ENCODE measurements at regions not wholly inside any gene's neighbourhood (a gene's known extent, or its start where the extent isn't known, plus 50 kb on each side); places are given as distances from the start of the nearest gene placed in this dataset.

- no peaks in the 10 kb centered on the region for H3K36me3 ChIP-seq (ENCODE audit: insufficient read depth, low read length)
- no peak overlapping the region for H3K4me3 ChIP-seq (ENCODE audit: low read depth, low read length, poor library complexity, severe bottlenecking)
- H3K4me2 ChIP-seq (ENCODE audit: low read length) = no peak overlapping the region
Observed at GRCh38 chr15:85318048-85318731, 62.2 kb upstream of the AKAP13 start.

GRCh38 chr15:85318732-85319076 lies 61.7 kb upstream of the AKAP13 start:
- no peak overlapping the region for H3K4me2 ChIP-seq (ENCODE audit: low read length)
- TF ChIP-seq EZH2 (IDR thresholded peaks at IDR 0.05; ENCODE audit: borderline replicate concordance, low read length) (no peak), CTCF (IDR thresholded peaks at IDR 0.05; ENCODE audit: low read length) (no peak)

More at GRCh38 chr15:85318048-85318731, 62.2 kb upstream of the AKAP13 start:
- TF ChIP-seq CTCF (IDR thresholded peaks at IDR 0.05; ENCODE audit: low read length) (peak; percentile 35; the same call in 1 of the 2 replicates), EZH2 (IDR thresholded peaks at IDR 0.05; ENCODE audit: borderline replicate concordance, low read length) (no peak)
- Histone ChIP-seq H3K4me1 (ENCODE audit: insufficient read depth, low read length, severe bottlenecking) (peaks cover 5% of the 10 kb centered on the region), H3K9me2 (ENCODE audit: low read depth, low read length) (no peaks in the 10 kb centered on the region), H4K20me1 (ENCODE audit: insufficient read depth, low read length) (no peaks in the 10 kb centered on the region), H3K9ac (ENCODE audit: low read length) (no peak overlapping the region), H3K79me2 (ENCODE audit: insufficient read depth, low read length) (no peaks in the 10 kb centered on the region), H3K27ac (ENCODE audit: low read depth, low read length, poor library complexity, severe bottlenecking) (no peak overlapping the region), H3K27me3 (ENCODE audit: insufficient read depth, low read length) (no peaks in the 10 kb centered on the region), H3F3A (ENCODE audit: insufficient read depth, low read length) (no peaks in the 10 kb centered on the region), H3K9me3 (ENCODE audit: low read length) (no peaks in the 10 kb centered on the region), H2AFZ (ENCODE audit: low read length) (no peak overlapping the region)

GRCh38 chr15:85324202-85324601 lies 56.2 kb upstream of the AKAP13 start:
- no peaks in the 10 kb centered on the region for H3K9me2 ChIP-seq (ENCODE audit: low read depth, low read length)
- no peak overlapping the region for H2AFZ ChIP-seq (ENCODE audit: low read length)
- no peak overlapping the region for H3K9ac ChIP-seq (ENCODE audit: low read length)
- no peaks in the 10 kb centered on the region for H3K36me3 ChIP-seq (ENCODE audit: insufficient read depth, low read length)
- no peaks in the 10 kb centered on the region for H3F3A ChIP-seq (ENCODE audit: insufficient read depth, low read length)
- no peaks in the 10 kb centered on the region for H3K27me3 ChIP-seq (ENCODE audit: insufficient read depth, low read length)
- H4K20me1 ChIP-seq (ENCODE audit: insufficient read depth, low read length) = no peaks in the 10 kb centered on the region
- no peaks in the 10 kb centered on the region for H3K9me3 ChIP-seq (ENCODE audit: low read length)
- no peaks in the 10 kb centered on the region for H3K79me2 ChIP-seq (ENCODE audit: insufficient read depth, low read length)
- no peak overlapping the region for H3K27ac ChIP-seq (ENCODE audit: low read depth, low read length, poor library complexity, severe bottlenecking)
- peaks cover 40% of the 10 kb centered on the region for H3K4me1 ChIP-seq (ENCODE audit: insufficient read depth, low read length, severe bottlenecking)
- no peak overlapping the region for H3K4me2 ChIP-seq (ENCODE audit: low read length)
- no peak overlapping the region for H3K4me3 ChIP-seq (ENCODE audit: low read depth, low read length, poor library complexity, severe bottlenecking)
- TF ChIP-seq EZH2 (IDR thresholded peaks at IDR 0.05; ENCODE audit: borderline replicate concordance, low read length) (no peak), CTCF (IDR thresholded peaks at IDR 0.05; ENCODE audit: low read length) (no peak)

More at GRCh38 chr15:85318732-85319076, 61.7 kb upstream of the AKAP13 start:
- H4K20me1 ChIP-seq (ENCODE audit: insufficient read depth, low read length) = no peaks in the 10 kb centered on the region
- H3K36me3 ChIP-seq (ENCODE audit: insufficient read depth, low read length) = no peaks in the 10 kb centered on the region
- no peaks in the 10 kb centered on the region for H3F3A ChIP-seq (ENCODE audit: insufficient read depth, low read length)
- no peak overlapping the region for H3K27ac ChIP-seq (ENCODE audit: low read depth, low read length, poor library complexity, severe bottlenecking)
- no peak overlapping the region for H3K9ac ChIP-seq (ENCODE audit: low read length)
- no peaks in the 10 kb centered on the region for H3K9me3 ChIP-seq (ENCODE audit: low read length)
- H3K79me2 ChIP-seq (ENCODE audit: insufficient read depth, low read length) = no peaks in the 10 kb centered on the region
- H3K27me3 ChIP-seq (ENCODE audit: insufficient read depth, low read length) = no peaks in the 10 kb centered on the region
- H3K9me2 ChIP-seq (ENCODE audit: low read depth, low read length) = no peaks in the 10 kb centered on the region
- H3K4me3 ChIP-seq (ENCODE audit: low read depth, low read length, poor library complexity, severe bottlenecking) = no peak overlapping the region
- H3K4me1 ChIP-seq (ENCODE audit: insufficient read depth, low read length, severe bottlenecking) = peaks cover 5% of the 10 kb centered on the region
- H2AFZ ChIP-seq (ENCODE audit: low read length) = no peak overlapping the region

Measured in OCI-LY1 (cell line).